Endothelial cell of umbilical vein (primary cell): ENCODE measurements at regions not wholly inside any gene's neighbourhood (a gene's known extent, or its start where the extent isn't known, plus 50 kb on each side); places are given as distances from the start of the nearest gene placed in this dataset.

Experiments used
- BruUV-seq: library from RNA; stranded (reverse); fragments of 400-500 nt; replicated peaks from 2 replicates; lab custom pipeline; 2021; lab: Mats Ljungman, UMichigan
- CTCF ChIA-PET: fragments of 300-600, 350-600 bp; sonication (Branson Sonifier 250); formaldehyde crosslinking; loops from one replicate; lab custom pipeline; 2021; ENCODE audit warnings: antibody characterized with exemption, inconsistent platforms; lab: Charles Lee
- POLR2A ChIA-PET: fragments of 300-600, 350-600 bp; sonication (Branson Sonifier 250); formaldehyde crosslinking; loops from one replicate; lab custom pipeline; 2021; ENCODE audit warnings: antibody characterized with exemption, inconsistent platforms; lab: Charles Lee
- DNase-seq: peaks from one replicate; pipeline ENCODE4 v3.0.0-alpha.2; 2011; ENCODE audit warnings: low read depth, low spot score
- FAIRE-seq: peaks from 2 replicates; lab custom pipeline; 2011; peaks lifted over from hg19 to GRCh38; lab: Jason Lieb, UNC
- H2AFZ ChIP-seq: 2 replicates; pipeline ENCODE4 v1.6.0; 2012; ENCODE audit warnings: low read depth, low read length, control low read depth, inconsistent platforms
- H3K27ac ChIP-seq: 2 replicates; pipeline ENCODE4 v1.5.1; 2011; ENCODE audit warnings: low read depth, mild to moderate bottlenecking, control low read depth, low read length, moderate library complexity; ENCODE audit not compliant: insufficient read depth
- H3K27me3 ChIP-seq, 2 experiments: 2 replicates each; pipeline versions ENCODE4 v1.6.0 to v1.6.1; 2011; ENCODE audit warnings: low read length in 2 of 2, mixed read lengths in 1 of 2; ENCODE audit not compliant: control insufficient read depth in 2 of 2, insufficient read depth in 2 of 2
- H3K36me3 ChIP-seq, 2 experiments: 2 replicates in 1 of 2; 3 replicates in 1 of 2; pipeline ENCODE4 v1.5.1; 2011; ENCODE audit warnings: low read length in 2 of 2, mild to moderate bottlenecking in 1 of 2, moderate library complexity in 1 of 2; ENCODE audit not compliant: control insufficient read depth in 2 of 2, insufficient read depth in 2 of 2; ENCODE audit errors: extremely low read depth in 1 of 2
- H3K4me1 ChIP-seq: 3 replicates; pipeline ENCODE4 v1.5.1; 2011; ENCODE audit warnings: mild to moderate bottlenecking, low read length; ENCODE audit not compliant: control insufficient read depth, insufficient read depth; ENCODE audit errors: extremely low read depth
- H3K4me2 ChIP-seq: 2 replicates; pipeline ENCODE4 v1.6.1; 2011; ENCODE audit warnings: low read length, control low read depth, mixed read lengths; ENCODE audit not compliant: insufficient read depth
- H3K4me3 ChIP-seq, 3 experiments: fragments of 200-600 bp in 1 of 3; sonication (generic), shearing (Covaris generic) in 1 of 3; replicated peaks in 1 of 3; 2 replicates each; pipeline ENCODE4 v1.5.1; 2011 to 2016; ENCODE audit warnings: control low read depth in 3 of 3, low read length in 3 of 3, mild to moderate bottlenecking in 2 of 3, inconsistent platforms in 1 of 3, low read depth in 1 of 3, moderate library complexity in 1 of 3; ENCODE audit not compliant: insufficient read depth in 1 of 3
- H3K79me2 ChIP-seq: 2 replicates; pipeline ENCODE4 v1.6.0; 2012; ENCODE audit warnings: low read length, inconsistent platforms; ENCODE audit not compliant: control insufficient read depth, insufficient read depth
- H3K9ac ChIP-seq: replicated peaks from 2 replicates; pipeline ENCODE3; 2011; ENCODE audit warnings: low read length, control low read depth; ENCODE audit not compliant: insufficient read depth; ENCODE audit errors: extremely low read depth
- H3K9me1 ChIP-seq: replicated peaks from 3 replicates; pipeline ENCODE4 v1.6.0; 2011; ENCODE audit warnings: mild to moderate bottlenecking, low read length; ENCODE audit not compliant: control insufficient read depth, insufficient read depth; ENCODE audit errors: extremely low read depth
- H3K9me3 ChIP-seq: replicated peaks from 2 replicates; pipeline ENCODE4 v1.5.1; 2012; ENCODE audit warnings: low read length, inconsistent platforms; ENCODE audit not compliant: control insufficient read depth, insufficient read depth
- H4K20me1 ChIP-seq: replicated peaks from 2 replicates; pipeline ENCODE3; 2011; ENCODE audit warnings: mild to moderate bottlenecking, low read length; ENCODE audit not compliant: control insufficient read depth, insufficient read depth; ENCODE audit errors: extremely low read depth
- EZH2 ChIP-seq: IDR thresholded peaks from 2 replicates; pipeline ENCODE4 v1.6.1; 2012; ENCODE audit warnings: borderline replicate concordance, low read depth, mild to moderate bottlenecking, moderate library complexity, low read length, inconsistent platforms; ENCODE audit not compliant: severe bottlenecking
- FOS ChIP-seq: IDR thresholded peaks from 2 replicates; pipeline ENCODE4 v1.6.1; 2011; ENCODE audit warnings: mild to moderate bottlenecking, low read length, moderate library complexity, borderline replicate concordance; ENCODE audit not compliant: insufficient read depth
- GATA2 ChIP-seq: IDR thresholded peaks from 2 replicates; pipeline ENCODE4 v1.7.0; 2011; ENCODE audit warnings: low read depth, mild to moderate bottlenecking, moderate library complexity, mixed read lengths, low read length; ENCODE audit not compliant: insufficient read length, insufficient read depth
- JUN ChIP-seq: IDR thresholded peaks from 2 replicates; pipeline ENCODE4 v1.6.1; 2011; ENCODE audit warnings: borderline replicate concordance, low read depth; ENCODE audit not compliant: insufficient read length, insufficient read depth
- MYC ChIP-seq: IDR thresholded peaks from one replicate; pipeline ENCODE4 v1.6.1; 2011; ENCODE audit warnings: mild to moderate bottlenecking, low read depth, low read length
- POLR2A ChIP-seq: IDR thresholded peaks from 2 replicates; pipeline ENCODE4 v1.6.1; 2012; ENCODE audit warnings: low read depth, mild to moderate bottlenecking, control low read depth, low read length
- POLR2AphosphoS5 ChIP-seq: IDR thresholded peaks from 2 replicates; pipeline ENCODE4 v1.6.1; 2012; ENCODE audit warnings: low read depth, mild to moderate bottlenecking, control low read depth, low read length, moderate library complexity; ENCODE audit not compliant: insufficient read depth
- dilution Hi-C: fragments of 300-500 bp; cut with MboI; formaldehyde crosslinking; loops from one replicate; pipeline ENCODE4 v1.15.0; 2019; ENCODE audit warnings: low sequenced_read_pairs; ENCODE audit not compliant: extremely low pct_ligation_motif_present
- intact Hi-C: fragments of 100-400 bp; cut with micrococcal nuclease; formaldehyde crosslinking; loops from one replicate; pipeline ENCODE4 v1.10.0; 2022
- TF ChIP-seq, protein P1 (sequence below), 2 donors: IDR thresholded peaks; 1 replicate in 1 of 2; 2 replicates in 1 of 2; pipeline ENCODE4 v1.5.1; 2011; ENCODE audit warnings: low read length in 2 of 2, mild to moderate bottlenecking in 2 of 2, moderate library complexity in 2 of 2, control low read depth in 1 of 2, inconsistent platforms in 1 of 2, low read depth in 1 of 2; ENCODE audit not compliant: insufficient read depth in 1 of 2; ENCODE audit errors: extremely low read depth in 1 of 2
- TF ChIP-seq, protein P2 (sequence below): IDR thresholded peaks from 2 replicates; pipeline ENCODE4 v1.6.1; 2011; ENCODE audit not compliant: insufficient read depth, insufficient read length

DNA sequence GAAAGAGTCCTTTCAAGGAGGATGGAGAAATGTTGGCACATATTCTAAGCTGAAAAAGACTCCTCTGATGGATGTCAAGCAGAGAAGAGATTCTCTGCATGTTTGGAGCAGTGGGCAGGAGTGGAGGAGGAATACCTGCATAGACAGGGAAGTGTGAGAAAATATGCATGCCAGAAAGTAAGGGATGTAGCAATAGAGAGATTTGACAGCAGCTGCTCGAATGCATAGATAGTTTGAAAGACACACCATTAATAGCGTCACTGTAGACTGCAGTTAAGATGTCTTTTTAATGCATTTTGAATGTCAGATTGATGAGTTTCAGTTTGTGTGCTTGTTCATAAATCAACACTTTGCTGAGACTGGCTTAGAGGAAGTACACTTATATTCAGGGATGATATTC is 169.9 kb upstream of the POT1 start:
- Histone ChIP-seq H3K9me1 (no peaks in the 10 kb centered on the region), H3K4me2 (no peak overlapping the region), H3K4me3 (no peak overlapping the region), H3K4me1 (no peaks in the 10 kb centered on the region), H4K20me1 (no peaks in the 10 kb centered on the region), H3K27ac (no peak overlapping the region), H3K27me3 (no peaks in the 10 kb centered on the region), H3K36me3 (no peaks in the 10 kb centered on the region), H2AFZ (no peak overlapping the region), H3K9ac (no peak overlapping the region), H3K9me3 (no peaks in the 10 kb centered on the region), H3K79me2 (no peaks in the 10 kb centered on the region)
- no TSS peak for BruUV-seq
- FAIRE-seq (no peak), DNase-seq (no peak)
- dilution Hi-C loops, result no loop called here
- intact Hi-C loops, result no loop called here
- ChIA-PET POLR2A (no interaction called here), CTCF (interaction anchor here (1.4 kb wide), 1 partner anchor 12 kb away, joined by 5 read pairs; no protein-coding TSS in a partner anchor)
- TF ChIP-seq, protein P1, sequence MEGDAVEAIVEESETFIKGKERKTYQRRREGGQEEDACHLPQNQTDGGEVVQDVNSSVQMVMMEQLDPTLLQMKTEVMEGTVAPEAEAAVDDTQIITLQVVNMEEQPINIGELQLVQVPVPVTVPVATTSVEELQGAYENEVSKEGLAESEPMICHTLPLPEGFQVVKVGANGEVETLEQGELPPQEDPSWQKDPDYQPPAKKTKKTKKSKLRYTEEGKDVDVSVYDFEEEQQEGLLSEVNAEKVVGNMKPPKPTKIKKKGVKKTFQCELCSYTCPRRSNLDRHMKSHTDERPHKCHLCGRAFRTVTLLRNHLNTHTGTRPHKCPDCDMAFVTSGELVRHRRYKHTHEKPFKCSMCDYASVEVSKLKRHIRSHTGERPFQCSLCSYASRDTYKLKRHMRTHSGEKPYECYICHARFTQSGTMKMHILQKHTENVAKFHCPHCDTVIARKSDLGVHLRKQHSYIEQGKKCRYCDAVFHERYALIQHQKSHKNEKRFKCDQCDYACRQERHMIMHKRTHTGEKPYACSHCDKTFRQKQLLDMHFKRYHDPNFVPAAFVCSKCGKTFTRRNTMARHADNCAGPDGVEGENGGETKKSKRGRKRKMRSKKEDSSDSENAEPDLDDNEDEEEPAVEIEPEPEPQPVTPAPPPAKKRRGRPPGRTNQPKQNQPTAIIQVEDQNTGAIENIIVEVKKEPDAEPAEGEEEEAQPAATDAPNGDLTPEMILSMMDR (IDR thresholded peaks at IDR 0.05; ENCODE audit: extremely low read depth in 1 of 2, insufficient read depth in 1 of 2, low read depth in 1 of 2, low read length in 2 of 2), result no peak
- no peak for TF ChIP-seq GATA2
- TF ChIP-seq, protein P2, sequence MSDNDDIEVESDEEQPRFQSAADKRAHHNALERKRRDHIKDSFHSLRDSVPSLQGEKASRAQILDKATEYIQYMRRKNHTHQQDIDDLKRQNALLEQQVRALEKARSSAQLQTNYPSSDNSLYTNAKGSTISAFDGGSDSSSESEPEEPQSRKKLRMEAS, result no peak
- no peak for TF ChIP-seq MYC
- TF ChIP-seq POLR2AphosphoS5, result no peak
- no peak for TF ChIP-seq POLR2A

DNA sequence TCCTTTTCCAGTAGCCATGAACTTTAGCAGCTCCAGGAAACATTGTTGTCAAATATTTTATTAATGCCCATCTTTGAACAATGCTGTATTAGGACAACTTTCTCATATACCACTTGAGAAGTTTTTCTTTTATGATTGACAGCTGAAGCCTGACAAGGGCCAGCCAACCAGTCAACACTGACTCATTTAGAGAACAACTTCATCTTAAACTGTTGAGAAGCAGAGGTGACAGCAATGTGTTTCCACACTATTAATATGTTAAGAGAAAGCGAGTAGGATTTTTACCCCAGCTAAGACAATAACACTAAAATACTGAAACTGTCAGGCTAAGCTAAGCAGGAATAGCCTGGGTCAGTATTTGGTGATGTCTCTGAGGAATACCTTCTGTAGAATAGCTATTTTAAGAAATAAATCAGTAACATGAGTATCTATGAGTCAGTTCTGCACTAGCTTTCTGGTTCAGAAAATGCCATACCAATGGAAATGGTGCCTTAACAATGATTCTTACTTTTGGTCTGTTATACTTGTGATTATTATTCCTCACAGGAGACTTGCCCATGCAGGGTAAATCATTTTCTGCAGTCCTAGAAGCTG is 168.8 kb upstream of the POT1 start:
- Histone ChIP-seq H3K9ac (no peak overlapping the region), H3K4me2 (no peak overlapping the region), H3K27ac (no peak overlapping the region), H3K9me1 (no peaks in the 10 kb centered on the region), H3K4me3 (no peak overlapping the region), H2AFZ (no peak overlapping the region), H3K79me2 (no peaks in the 10 kb centered on the region), H3K9me3 (no peaks in the 10 kb centered on the region), H3K4me1 (no peaks in the 10 kb centered on the region), H3K27me3 (no peaks in the 10 kb centered on the region), H3K36me3 (no peaks in the 10 kb centered on the region), H4K20me1 (no peaks in the 10 kb centered on the region)
- DNase-seq (no peak), FAIRE-seq (no peak)
- TF ChIP-seq, protein P2, result no peak
- TF ChIP-seq GATA2 (no peak), FOS (no peak), POLR2A (no peak), EZH2 (no peak), JUN (no peak)
- TF ChIP-seq, protein P1 (IDR thresholded peaks at IDR 0.05; ENCODE audit: extremely low read depth in 1 of 2, insufficient read depth in 1 of 2, low read depth in 1 of 2, low read length in 2 of 2), result no peak
- POLR2A ChIA-PET, result no interaction called here
- intact Hi-C loops, result no loop called here
- no TSS peak for BruUV-seq
- CTCF ChIA-PET, result interaction anchor here (0.6 to 1.4 kb wide), 3 partner anchors 13 to 572 kb away, joined by 3 to 5 read pairs (median 4); no protein-coding TSS in a partner anchor
- dilution Hi-C loops, result no loop called here
